ENCODE measurements at regions not wholly inside any gene's neighbourhood (a gene's known extent, or its start where the extent isn't known, plus 50 kb on each side); places are given as distances from the start of the nearest gene placed in this dataset.

GRCh38 chr15:81531109-81531592, 157.1 kb upstream of the TMC3 start:
- no peak for DNase-seq (ENCODE audit: low read depth)
- no peak for TF ChIP-seq CTCF (IDR thresholded peaks at IDR 0.05; ENCODE audit: insufficient read depth, low read depth, low read length, missing control alignments)
- H3K4me3 ChIP-seq (ENCODE audit: low read length) = no peak overlapping the region

- DNase-seq (ENCODE audit: low read depth) = no peak
- TF ChIP-seq CTCF (IDR thresholded peaks at IDR 0.05; ENCODE audit: insufficient read depth, low read depth, low read length, missing control alignments) = no peak
- no peak overlapping the region for H3K4me3 ChIP-seq (ENCODE audit: low read length)
Observed at GRCh38 chr15:81530271-81530691, 156.3 kb upstream of the TMC3 start.

- no peak for DNase-seq (ENCODE audit: low read depth)
- no peak overlapping the region for H3K4me3 ChIP-seq (ENCODE audit: low read length)
- TF ChIP-seq CTCF (IDR thresholded peaks at IDR 0.05; ENCODE audit: insufficient read depth, low read depth, low read length, missing control alignments) = no peak
Observed at GRCh38 chr15:81529481-81529880, 155.5 kb upstream of the TMC3 start.

- DNase-seq (ENCODE audit: low read depth) = no peak
- H3K4me3 ChIP-seq (ENCODE audit: low read length) = no peak overlapping the region
- no peak for TF ChIP-seq CTCF (IDR thresholded peaks at IDR 0.05; ENCODE audit: insufficient read depth, low read depth, low read length, missing control alignments)
Observed at GRCh38 chr15:81526029-81526428, 152.0 kb upstream of the TMC3 start.

GRCh38 chr15:81524496-81524895, 150.5 kb upstream of the TMC3 start:
- no peak overlapping the region for H3K4me3 ChIP-seq (ENCODE audit: low read length)
- no peak for TF ChIP-seq CTCF (IDR thresholded peaks at IDR 0.05; ENCODE audit: insufficient read depth, low read depth, low read length, missing control alignments)
- no peak for DNase-seq (ENCODE audit: low read depth)

GRCh38 chr15:81523867-81524266, 149.9 kb upstream of the TMC3 start:
- DNase-seq (ENCODE audit: low read depth) = no peak
- H3K4me3 ChIP-seq (ENCODE audit: low read length) = no peak overlapping the region
- TF ChIP-seq CTCF (IDR thresholded peaks at IDR 0.05; ENCODE audit: insufficient read depth, low read depth, low read length, missing control alignments) = no peak

GRCh38 chr15:81520480-81520879, 146.5 kb upstream of the TMC3 start:
- TF ChIP-seq CTCF (IDR thresholded peaks at IDR 0.05; ENCODE audit: insufficient read depth, low read depth, low read length, missing control alignments) = no peak
- no peak overlapping the region for H3K4me3 ChIP-seq (ENCODE audit: low read length)
- no peak for DNase-seq (ENCODE audit: low read depth)
